ENCODE measurements at regions not wholly inside any gene's neighbourhood (a gene's known extent, or its start where the extent isn't known, plus 50 kb on each side); places are given as distances from the start of the nearest gene placed in this dataset.
"Not testable (repeated sequence)": the region's sequence is repeated elsewhere in the genome, so short reads cannot be mapped to it uniquely, and the experiment has no call there.

- Histone ChIP-seq H2BK15ac (replicated peaks; ENCODE audit: low read depth) (no peak overlapping the region), H4K5ac (ENCODE audit: low read length) (no peak overlapping the region), H3K4me2 (ENCODE audit: low read length) (no peak overlapping the region), H2AK5ac (ENCODE audit: low read length) (no peak overlapping the region), H3K4me3 (ENCODE audit: low read length) (no peak overlapping the region), H3K79me2 (ENCODE audit: control insufficient read depth, insufficient read depth, low read length) (no peaks in the 10 kb centered on the region), H2BK120ac (ENCODE audit: low read depth, low read length) (no peak overlapping the region), H3K36me3 (ENCODE audit: control insufficient read depth, insufficient read depth, low read length) (no peaks in the 10 kb centered on the region), H3K79me1 (ENCODE audit: low read length) (no peaks in the 10 kb centered on the region), H3K18ac (ENCODE audit: low read length) (no peak overlapping the region), H4K8ac (ENCODE audit: low read depth, low read length) (no peak overlapping the region), H3K27ac (ENCODE audit: low read depth, low read length) (no peak overlapping the region), H2BK5ac (ENCODE audit: low read length) (no peak overlapping the region), H3K56ac (ENCODE audit: low read length) (no peak overlapping the region), H3K4ac (ENCODE audit: low read depth, low read length) (no peak overlapping the region), H3K9ac (ENCODE audit: low read length) (no peak overlapping the region), H3K27me3 (ENCODE audit: insufficient read depth, low read length, poor library complexity) (no peaks in the 10 kb centered on the region), H3K4me1 (ENCODE audit: control insufficient read depth, low read depth, low read length) (no peaks in the 10 kb centered on the region), H3K23ac (ENCODE audit: low read length) (no peak overlapping the region)
- DNase-seq, result no peak
These were observed 100.2 kb downstream of the FBXO8 start for GRCh38 chr4:174183259-174183658.

- H3K56ac ChIP-seq (ENCODE audit: low read length), result no peak overlapping the region
- no peak overlapping the region for H3K9ac ChIP-seq (ENCODE audit: low read length)
- no peak overlapping the region for H2BK15ac ChIP-seq (replicated peaks; ENCODE audit: low read depth)
- no peak overlapping the region for H2BK5ac ChIP-seq (ENCODE audit: low read length)
- H3K36me3 ChIP-seq (ENCODE audit: control insufficient read depth, insufficient read depth, low read length), result no peaks in the 10 kb centered on the region
- H3K4ac ChIP-seq (ENCODE audit: low read depth, low read length), result no peak overlapping the region
- H3K4me3 ChIP-seq (ENCODE audit: low read length), result no peak overlapping the region
- H3K27ac ChIP-seq (ENCODE audit: low read depth, low read length), result no peak overlapping the region
- no peak overlapping the region for H3K18ac ChIP-seq (ENCODE audit: low read length)
- no peaks in the 10 kb centered on the region for H3K27me3 ChIP-seq (ENCODE audit: insufficient read depth, low read length, poor library complexity)
- no peak overlapping the region for H3K23ac ChIP-seq (ENCODE audit: low read length)
- no peaks in the 10 kb centered on the region for H3K79me1 ChIP-seq (ENCODE audit: low read length)
- no peak overlapping the region for H4K8ac ChIP-seq (ENCODE audit: low read depth, low read length)
- no peak overlapping the region for H3K4me2 ChIP-seq (ENCODE audit: low read length)
- H3K4me1 ChIP-seq (ENCODE audit: control insufficient read depth, low read depth, low read length), result no peaks in the 10 kb centered on the region
- H4K5ac ChIP-seq (ENCODE audit: low read length), result no peak overlapping the region
- DNase-seq, result no peak
- no peak overlapping the region for H2BK120ac ChIP-seq (ENCODE audit: low read depth, low read length)
- no peak overlapping the region for H2AK5ac ChIP-seq (ENCODE audit: low read length)
- H3K79me2 ChIP-seq (ENCODE audit: control insufficient read depth, insufficient read depth, low read length), result no peaks in the 10 kb centered on the region
These were observed 101.6 kb downstream of the FBXO8 start for GRCh38 chr4:174181827-174182226.

- Histone ChIP-seq H3K4me2 (ENCODE audit: low read length) (no peak overlapping the region), H2AK5ac (ENCODE audit: low read length) (no peak overlapping the region), H4K5ac (ENCODE audit: low read length) (no peak overlapping the region), H3K23ac (ENCODE audit: low read length) (no peak overlapping the region), H2BK15ac (replicated peaks; ENCODE audit: low read depth) (no peak overlapping the region), H3K27ac (ENCODE audit: low read depth, low read length) (no peak overlapping the region), H3K79me2 (ENCODE audit: control insufficient read depth, insufficient read depth, low read length) (no peaks in the 10 kb centered on the region), H3K36me3 (ENCODE audit: control insufficient read depth, insufficient read depth, low read length) (no peaks in the 10 kb centered on the region), H3K56ac (ENCODE audit: low read length) (no peak overlapping the region), H3K9ac (ENCODE audit: low read length) (no peak overlapping the region), H3K79me1 (ENCODE audit: low read length) (no peaks in the 10 kb centered on the region), H2BK5ac (ENCODE audit: low read length) (no peak overlapping the region), H2BK120ac (ENCODE audit: low read depth, low read length) (no peak overlapping the region), H3K27me3 (ENCODE audit: insufficient read depth, low read length, poor library complexity) (no peaks in the 10 kb centered on the region), H3K18ac (ENCODE audit: low read length) (no peak overlapping the region), H3K4me3 (ENCODE audit: low read length) (no peak overlapping the region), H4K8ac (ENCODE audit: low read depth, low read length) (no peak overlapping the region), H3K4me1 (ENCODE audit: control insufficient read depth, low read depth, low read length) (no peaks in the 10 kb centered on the region), H3K4ac (ENCODE audit: low read depth, low read length) (no peak overlapping the region)
- DNase-seq, result no peak
- WGBS (ENCODE audit: extremely low coverage, insufficient coverage, low lambda C conversion rate), result no CpG with 5 or more reads among the region's 1 CpG
These were observed 105.9 kb downstream of the FBXO8 start for GRCh38 chr4:174177536-174177935.

GRCh38 chr4:174175836-174176235 is 107.6 kb downstream of the FBXO8 start:
- H3K9ac ChIP-seq (ENCODE audit: low read length); H2BK5ac ChIP-seq (ENCODE audit: low read length); H3K23ac ChIP-seq (ENCODE audit: low read length); H4K5ac ChIP-seq (ENCODE audit: low read length); H3K79me2 ChIP-seq (ENCODE audit: control insufficient read depth, insufficient read depth, low read length); H2BK120ac ChIP-seq (ENCODE audit: low read depth, low read length); H2AK5ac ChIP-seq (ENCODE audit: low read length); H3K4me2 ChIP-seq (ENCODE audit: low read length); H3K4ac ChIP-seq (ENCODE audit: low read depth, low read length); H3K18ac ChIP-seq (ENCODE audit: low read length); H3K4me3 ChIP-seq (ENCODE audit: low read length); H3K36me3 ChIP-seq (ENCODE audit: control insufficient read depth, insufficient read depth, low read length); H3K27me3 ChIP-seq (ENCODE audit: insufficient read depth, low read length, poor library complexity); H3K4me1 ChIP-seq (ENCODE audit: control insufficient read depth, low read depth, low read length); H3K27ac ChIP-seq (ENCODE audit: low read depth, low read length); H3K56ac ChIP-seq (ENCODE audit: low read length); H3K79me1 ChIP-seq (ENCODE audit: low read length); H2BK15ac ChIP-seq (replicated peaks; ENCODE audit: low read depth); H4K8ac ChIP-seq (ENCODE audit: low read depth, low read length): not testable (repeated sequence)
- peak; percentile 46 for DNase-seq
- no CpG with 5 or more reads among the region's 4 CpGs for WGBS (ENCODE audit: extremely low coverage, insufficient coverage, low lambda C conversion rate)

GRCh38 chr4:174173360-174173759 is 110.1 kb downstream of the FBXO8 start:
- H2BK5ac ChIP-seq (ENCODE audit: low read length), result no peak overlapping the region
- no peak overlapping the region for H3K4me3 ChIP-seq (ENCODE audit: low read length)
- no peak overlapping the region for H2BK120ac ChIP-seq (ENCODE audit: low read depth, low read length)

GRCh38 chr4:174172274-174172673 is 111.2 kb downstream of the FBXO8 start:
- WGBS (ENCODE audit: extremely low coverage, insufficient coverage, low lambda C conversion rate), result no CpG with 5 or more reads among the region's 3 CpGs

More at GRCh38 chr4:174173360-174173759, 110.1 kb downstream of the FBXO8 start:
- Histone ChIP-seq H2AK5ac (ENCODE audit: low read length) (no peak overlapping the region), H4K5ac (ENCODE audit: low read length) (no peak overlapping the region), H3K4ac (ENCODE audit: low read depth, low read length) (no peak overlapping the region), H3K27me3 (ENCODE audit: insufficient read depth, low read length, poor library complexity) (no peaks in the 10 kb centered on the region), H3K23ac (ENCODE audit: low read length) (no peak overlapping the region), H3K9ac (ENCODE audit: low read length) (no peak overlapping the region), H2BK15ac (replicated peaks; ENCODE audit: low read depth) (no peak overlapping the region), H3K18ac (ENCODE audit: low read length) (no peak overlapping the region), H3K79me2 (ENCODE audit: control insufficient read depth, insufficient read depth, low read length) (no peaks in the 10 kb centered on the region), H3K4me1 (ENCODE audit: control insufficient read depth, low read depth, low read length) (no peaks in the 10 kb centered on the region), H3K56ac (ENCODE audit: low read length) (no peak overlapping the region), H3K27ac (ENCODE audit: low read depth, low read length) (no peak overlapping the region), H3K4me2 (ENCODE audit: low read length) (no peak overlapping the region), H3K36me3 (ENCODE audit: control insufficient read depth, insufficient read depth, low read length) (no peaks in the 10 kb centered on the region), H3K79me1 (ENCODE audit: low read length) (no peaks in the 10 kb centered on the region), H4K8ac (ENCODE audit: low read depth, low read length) (no peak overlapping the region)
- no peak for DNase-seq
- WGBS (ENCODE audit: extremely low coverage, insufficient coverage, low lambda C conversion rate), result no CpG with 5 or more reads among the region's 1 CpG

More at GRCh38 chr4:174172274-174172673, 111.2 kb downstream of the FBXO8 start:
- Histone ChIP-seq H3K79me2 (ENCODE audit: control insufficient read depth, insufficient read depth, low read length) (no peaks in the 10 kb centered on the region), H2BK15ac (replicated peaks; ENCODE audit: low read depth) (no peak overlapping the region), H3K4me2 (ENCODE audit: low read length) (no peak overlapping the region), H3K9ac (ENCODE audit: low read length) (no peak overlapping the region), H2AK5ac (ENCODE audit: low read length) (no peak overlapping the region), H3K4ac (ENCODE audit: low read depth, low read length) (no peak overlapping the region), H3K4me1 (ENCODE audit: control insufficient read depth, low read depth, low read length) (no peaks in the 10 kb centered on the region), H4K5ac (ENCODE audit: low read length) (no peak overlapping the region), H3K79me1 (ENCODE audit: low read length) (no peaks in the 10 kb centered on the region), H3K27ac (ENCODE audit: low read depth, low read length) (no peak overlapping the region), H3K27me3 (ENCODE audit: insufficient read depth, low read length, poor library complexity) (no peaks in the 10 kb centered on the region), H3K18ac (ENCODE audit: low read length) (no peak overlapping the region), H3K4me3 (ENCODE audit: low read length) (no peak overlapping the region), H4K8ac (ENCODE audit: low read depth, low read length) (no peak overlapping the region), H3K23ac (ENCODE audit: low read length) (no peak overlapping the region), H2BK120ac (ENCODE audit: low read depth, low read length) (no peak overlapping the region), H3K56ac (ENCODE audit: low read length) (no peak overlapping the region), H3K36me3 (ENCODE audit: control insufficient read depth, insufficient read depth, low read length) (no peaks in the 10 kb centered on the region), H2BK5ac (ENCODE audit: low read length) (no peak overlapping the region)
- DNase-seq, result no peak
